HG03457 (cell line): ENCODE measurements at regions not wholly inside any gene's neighbourhood (a gene's known extent, or its start where the extent isn't known, plus 50 kb on each side); places are given as distances from the start of the nearest gene placed in this dataset.

Source experiments
- ATAC-seq: cut with Tn5 transposase; IDR thresholded peaks from one replicate; pipeline ENCODE4 v1.9.1; 2021; ENCODE audit warnings: moderate number of reproducible peaks; ENCODE audit not compliant: unreplicated experiment

DNA sequence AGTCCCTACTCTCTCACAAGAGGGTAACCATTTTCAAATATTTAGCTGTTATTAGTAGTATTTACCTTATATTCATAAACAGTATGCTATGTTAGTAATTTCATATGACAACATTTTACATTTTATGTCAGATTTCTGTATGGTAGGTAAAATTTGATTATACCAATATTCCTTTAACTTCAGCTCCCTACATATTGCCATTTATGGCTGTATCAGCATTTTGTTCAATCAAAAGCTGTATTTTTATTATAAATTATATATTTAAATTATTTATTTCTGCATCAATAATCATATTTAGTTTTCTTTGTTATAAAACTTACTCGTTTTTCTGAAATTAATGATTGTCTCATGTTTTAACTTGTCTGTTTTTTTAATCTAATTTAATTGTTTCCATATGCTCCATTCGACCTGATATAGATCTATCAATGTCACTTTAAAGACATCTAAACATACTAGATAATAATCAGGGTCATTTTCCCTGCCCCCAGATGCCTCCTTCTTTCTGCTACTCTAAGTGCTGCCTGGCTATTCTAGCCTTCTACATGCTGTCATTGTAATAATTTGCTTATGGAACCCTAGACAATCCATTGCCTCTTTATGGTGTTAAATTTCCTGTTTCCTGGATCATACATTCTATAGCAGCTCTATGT is 1976.7 kb upstream of the ADGRL3 start:
- ATAC-seq = no peak

DNA sequence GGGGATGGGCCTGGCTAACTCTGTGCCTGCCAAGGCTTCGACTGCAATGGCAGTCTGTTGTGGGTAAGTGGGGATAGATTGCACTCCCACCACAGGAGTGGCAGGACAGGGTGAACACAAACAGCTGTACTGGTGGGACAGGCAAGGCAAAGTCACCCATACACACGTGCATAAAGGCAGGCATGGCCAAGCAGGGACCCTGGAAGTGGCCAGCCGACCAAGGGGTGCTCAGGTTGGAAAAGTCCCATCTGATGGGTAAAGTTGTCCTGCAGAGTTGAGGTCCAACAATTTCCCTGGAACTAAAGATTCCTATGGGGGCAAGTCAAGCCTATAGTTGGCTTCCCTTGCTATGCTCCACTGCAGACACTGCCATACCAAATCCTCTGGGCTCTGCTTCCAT is 1961.9 kb upstream of the ADGRL3 start:
- ATAC-seq = no peak

DNA sequence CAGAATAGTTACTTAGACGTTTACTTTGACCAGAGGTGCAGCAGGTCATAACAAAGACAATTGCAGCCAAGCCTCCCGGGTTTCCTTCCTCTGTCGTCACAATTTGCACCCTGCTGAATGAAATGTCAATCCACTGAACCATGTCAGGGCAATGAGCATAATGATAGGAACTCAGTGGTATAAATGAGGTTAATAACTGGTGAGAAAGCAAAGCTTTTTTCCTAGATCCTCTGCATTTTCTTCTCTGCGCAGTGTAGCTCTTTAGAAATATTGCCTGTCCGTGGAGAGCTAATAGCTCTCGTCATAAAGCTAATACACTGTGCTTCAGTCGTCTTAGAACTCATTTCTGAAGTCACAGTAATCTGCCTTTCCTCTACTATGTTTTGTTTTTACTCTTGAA is 1960.1 kb upstream of the ADGRL3 start:
- ATAC-seq = no peak

DNA sequence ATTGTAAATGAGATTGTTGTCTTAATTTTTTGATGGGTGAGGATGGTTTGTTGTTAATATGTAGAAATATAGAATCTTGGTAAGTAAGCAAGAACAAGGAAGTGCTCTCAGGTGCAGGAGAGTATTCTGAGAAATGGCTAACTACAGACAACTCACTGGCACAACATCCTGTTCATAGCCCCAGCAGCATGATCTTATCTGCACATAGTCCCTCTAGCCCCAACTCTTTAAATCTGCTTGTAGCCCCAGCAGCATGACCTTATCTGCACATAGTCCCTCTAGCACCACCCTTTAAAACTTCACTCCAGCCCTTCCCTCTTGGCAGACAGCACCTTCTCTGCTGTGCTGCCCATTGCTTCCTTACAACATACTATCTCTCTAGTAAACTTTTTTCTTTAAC is 1957.1 kb upstream of the ADGRL3 start:
- no peak for ATAC-seq

DNA sequence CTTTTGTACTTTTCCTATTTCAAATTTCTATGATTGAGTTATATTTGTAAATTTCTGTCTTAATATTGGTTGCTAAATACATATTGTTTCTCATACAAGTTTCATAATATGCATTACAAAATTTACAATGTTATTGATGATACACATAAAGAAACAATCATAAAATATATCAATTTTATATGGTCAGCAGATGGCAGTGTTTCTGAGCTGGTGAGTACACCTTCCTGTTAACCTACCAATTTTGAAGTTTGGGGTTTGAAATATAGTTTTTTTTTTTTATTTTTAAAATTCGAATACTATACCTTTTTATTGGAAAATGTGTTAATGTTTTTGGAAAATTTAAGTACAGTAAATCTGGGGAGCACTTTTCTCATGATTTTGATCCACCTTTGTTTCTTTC is 1953.1 kb upstream of the ADGRL3 start:
- no peak for ATAC-seq

DNA sequence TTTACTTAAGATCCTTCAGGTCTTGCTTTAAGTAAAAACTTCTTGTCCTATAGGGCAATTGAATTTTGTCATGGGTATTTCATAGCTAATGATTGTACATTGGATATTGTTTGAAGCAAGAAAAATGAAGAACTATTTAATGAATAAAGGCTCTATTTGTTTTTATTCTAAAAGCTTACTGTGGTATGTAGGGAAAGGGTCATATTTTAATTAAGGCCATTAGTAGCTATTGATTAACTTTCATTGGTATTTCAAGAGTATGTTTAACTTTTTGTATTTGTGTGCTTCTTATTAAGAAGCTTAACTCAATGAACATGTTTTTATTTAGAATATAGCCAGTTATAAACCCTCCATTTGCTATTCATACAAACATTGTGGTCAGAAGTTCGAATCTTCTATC is 1951.8 kb upstream of the ADGRL3 start:
- no peak for ATAC-seq

DNA sequence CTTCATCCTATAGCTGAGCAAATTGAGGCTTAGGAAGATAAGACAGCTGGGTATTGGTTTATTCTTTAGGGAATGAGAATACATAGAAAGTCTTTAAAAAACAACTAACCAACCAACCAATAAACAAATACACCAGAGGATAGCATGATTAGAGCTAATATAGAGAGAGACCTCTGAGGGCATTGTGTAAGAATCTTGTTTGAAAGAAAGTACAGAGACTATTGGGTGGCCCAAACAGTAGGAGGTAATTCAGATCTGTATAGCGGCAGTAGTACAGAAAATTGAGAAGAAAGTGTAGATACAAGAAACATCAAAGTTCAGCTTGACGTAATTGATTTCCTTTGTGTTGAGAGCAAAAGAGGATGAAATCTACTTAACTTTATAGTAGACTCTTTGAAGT is 1951.0 kb upstream of the ADGRL3 start:
- ATAC-seq = no peak

DNA sequence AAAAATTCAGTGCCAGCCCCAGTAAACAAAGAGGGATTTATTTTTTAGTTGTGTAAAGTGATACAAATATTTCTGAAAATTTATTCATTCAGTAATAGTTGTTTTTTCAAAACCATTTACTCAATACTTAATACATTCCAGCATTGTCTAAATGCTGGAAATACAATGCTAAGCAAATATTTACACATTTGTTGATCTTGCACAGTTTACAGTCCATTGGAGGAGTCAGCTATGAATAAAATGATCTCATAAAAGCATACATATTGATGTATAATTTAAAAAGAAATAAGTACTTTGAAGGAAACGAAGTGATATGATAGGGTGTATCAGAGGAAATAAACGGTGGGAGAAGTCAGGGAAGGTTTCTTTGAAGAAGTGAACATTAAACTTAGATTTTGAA is 1942.1 kb upstream of the ADGRL3 start:
- no peak for ATAC-seq

DNA sequence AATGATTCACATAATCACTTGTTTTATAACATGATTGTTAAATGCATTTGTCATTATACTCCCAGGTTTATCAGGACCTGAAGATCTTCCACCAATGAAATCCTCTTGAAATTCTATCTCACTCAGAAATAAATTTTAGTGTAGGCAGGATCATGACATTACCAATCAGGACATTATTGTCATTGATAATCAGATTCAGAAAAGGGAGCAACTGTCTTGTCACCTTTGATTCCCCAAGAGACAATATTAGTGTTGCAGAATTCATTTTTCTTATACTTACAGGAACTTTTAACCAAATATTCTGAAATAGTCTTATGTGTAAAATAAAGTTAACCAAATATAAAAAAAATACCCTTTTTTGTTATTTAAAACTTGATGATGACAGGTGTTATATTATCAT is 1892.5 kb upstream of the ADGRL3 start:
- no peak for ATAC-seq

DNA sequence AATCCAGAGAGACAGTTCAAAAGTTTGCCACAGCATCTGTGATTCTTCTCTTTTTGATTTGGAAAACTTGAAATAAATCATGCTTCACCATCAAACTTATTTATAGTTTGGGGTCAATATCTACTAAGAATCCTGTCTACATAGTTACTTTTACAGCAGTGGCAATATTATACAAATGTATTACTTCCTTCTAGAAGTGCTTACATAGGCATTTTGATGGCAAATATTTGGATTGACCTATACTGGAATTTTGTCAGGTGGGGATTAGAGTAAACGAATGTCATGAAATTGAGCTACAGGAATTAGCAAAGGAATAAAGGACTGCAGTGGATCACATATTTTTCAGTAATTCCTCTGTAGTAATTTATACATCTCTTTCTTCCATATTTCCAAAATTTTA is 1885.5 kb upstream of the ADGRL3 start:
- no peak for ATAC-seq

DNA sequence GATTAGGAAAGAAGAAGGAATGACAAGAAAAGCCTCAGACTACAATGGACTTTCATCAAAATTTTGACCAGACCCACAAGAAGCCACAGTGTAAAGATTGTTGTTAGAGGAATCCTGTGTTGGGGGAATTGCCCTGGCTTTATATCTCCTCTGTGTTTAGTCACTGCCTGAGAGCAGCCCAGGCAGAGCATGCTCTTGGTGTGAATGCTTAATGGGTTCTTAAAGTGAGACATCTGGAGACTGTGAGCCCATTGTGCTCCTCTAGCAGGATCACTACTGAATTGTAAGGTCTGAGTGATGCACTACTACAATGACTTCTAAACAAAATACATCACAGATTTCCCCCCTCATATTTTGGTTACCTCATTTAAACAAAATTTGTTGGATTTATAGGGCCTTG is 1860.5 kb upstream of the ADGRL3 start:
- no peak for ATAC-seq

DNA sequence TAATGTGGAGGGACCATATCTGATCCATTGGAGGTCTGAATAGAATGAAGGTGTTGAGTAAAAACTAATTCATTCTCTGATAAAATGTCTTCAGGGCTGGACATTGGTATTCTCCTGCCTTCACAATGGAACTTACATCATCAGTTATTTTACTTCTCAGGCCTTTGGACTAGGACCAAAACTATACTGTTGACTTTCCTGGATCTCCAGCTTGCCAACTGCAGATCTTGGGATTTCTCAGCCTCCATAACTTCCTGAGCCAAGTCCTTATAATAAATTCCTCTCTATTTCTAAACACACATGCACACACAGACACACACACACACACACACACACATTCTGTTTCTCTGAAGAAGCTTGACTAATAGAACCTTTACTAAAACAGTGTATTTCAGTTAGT is 1858.6 kb upstream of the ADGRL3 start:
- no peak for ATAC-seq

DNA sequence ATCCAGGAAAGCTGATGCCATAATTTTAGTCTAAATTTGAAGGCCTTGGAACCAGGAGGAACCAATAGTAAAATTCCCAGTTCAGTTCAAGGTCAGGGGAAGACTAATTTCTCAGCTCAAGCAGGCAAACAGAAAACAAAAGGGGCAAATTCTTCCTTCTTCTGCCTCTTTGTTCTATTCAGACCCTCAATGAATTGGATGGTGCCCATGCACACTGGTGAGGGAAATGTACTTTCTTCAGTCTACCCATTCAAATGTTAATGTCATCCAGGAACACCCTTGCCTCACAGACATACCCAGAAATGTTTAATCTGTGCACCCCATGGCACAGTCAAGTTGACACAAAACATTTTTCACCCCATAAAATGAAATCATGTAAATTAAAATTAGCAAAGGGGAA is 1851.2 kb upstream of the ADGRL3 start:
- ATAC-seq = no peak

DNA sequence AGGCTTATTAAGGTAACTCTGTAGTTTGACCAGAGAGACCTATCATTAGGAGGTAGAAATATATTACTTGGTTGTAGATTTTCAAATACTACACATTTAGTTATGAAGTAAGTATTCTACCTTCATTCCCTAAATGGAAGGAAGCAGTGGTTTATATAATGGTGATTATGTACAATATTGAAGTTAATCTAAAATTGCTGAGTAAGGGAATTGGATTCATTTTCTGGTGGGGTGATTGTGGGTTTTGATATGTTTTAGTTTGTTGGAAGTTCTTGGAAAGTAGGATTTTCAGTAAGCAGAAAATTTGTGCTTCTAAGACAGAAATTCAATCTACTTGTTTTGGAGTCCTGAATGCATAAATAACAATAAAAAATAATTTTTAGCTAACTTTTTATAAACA is 1830.9 kb upstream of the ADGRL3 start:
- ATAC-seq = no peak

DNA sequence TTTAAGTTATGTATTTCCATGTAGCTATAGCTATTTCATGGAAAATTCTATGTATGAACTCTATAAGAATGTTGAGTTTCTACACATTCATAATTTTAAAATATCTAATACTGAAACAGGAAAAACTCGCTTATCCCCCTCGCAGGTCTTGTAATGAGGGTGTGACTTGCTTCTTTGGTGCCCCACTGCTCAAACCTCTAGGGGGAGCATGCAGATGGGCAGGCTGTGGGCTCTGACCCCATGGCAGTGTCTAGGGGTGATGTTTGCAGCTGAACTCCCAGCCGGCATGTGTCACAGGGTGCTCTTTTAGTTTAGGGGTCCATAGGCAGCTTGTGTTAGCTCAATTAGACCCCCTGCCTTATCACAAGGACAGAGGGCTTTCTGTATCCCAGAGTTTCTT is 1825.7 kb upstream of the ADGRL3 start:
- no peak for ATAC-seq

DNA sequence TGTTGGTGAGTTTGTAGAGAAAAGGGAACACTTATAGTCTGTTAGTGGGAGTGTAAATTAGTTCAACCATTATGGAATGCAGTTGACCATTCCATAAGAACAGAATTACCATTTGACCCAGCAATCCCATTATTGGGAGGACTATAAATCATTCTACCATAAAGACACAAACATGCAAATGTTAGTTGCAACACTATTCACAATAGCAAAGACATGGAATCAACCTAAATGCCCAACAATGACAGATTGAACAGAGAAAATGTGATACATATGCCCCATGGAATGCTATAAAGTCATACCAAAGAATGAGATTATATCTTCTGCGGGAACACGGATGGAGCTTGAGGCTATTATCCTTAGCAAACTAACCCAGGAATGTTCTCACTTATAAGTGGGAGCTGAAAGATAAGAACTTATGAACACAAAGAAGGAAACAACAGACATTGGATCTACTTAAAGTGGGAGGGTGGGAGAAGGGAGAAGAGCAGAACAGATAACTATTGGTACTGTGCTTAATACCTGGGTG is 1819.2 kb upstream of the ADGRL3 start:
- no peak for ATAC-seq

DNA sequence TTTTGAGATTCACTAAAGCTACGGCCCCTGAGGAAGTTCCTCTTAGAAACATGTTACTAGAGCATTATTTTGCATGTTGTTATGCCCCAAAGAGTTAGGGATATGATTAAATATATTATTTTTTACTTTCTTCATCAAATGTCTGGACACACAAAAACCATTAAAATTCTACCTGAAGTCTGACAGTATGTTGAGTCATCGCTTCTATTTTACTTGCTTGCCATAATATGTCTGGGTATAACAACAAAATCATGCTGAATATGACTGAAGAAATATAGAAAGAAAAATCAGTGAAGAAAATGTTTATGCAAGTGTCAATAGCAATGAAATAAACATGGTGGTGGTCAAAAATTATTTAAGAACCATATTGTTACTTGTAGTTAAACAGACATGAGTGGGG is 1818.5 kb upstream of the ADGRL3 start:
- no peak for ATAC-seq

DNA sequence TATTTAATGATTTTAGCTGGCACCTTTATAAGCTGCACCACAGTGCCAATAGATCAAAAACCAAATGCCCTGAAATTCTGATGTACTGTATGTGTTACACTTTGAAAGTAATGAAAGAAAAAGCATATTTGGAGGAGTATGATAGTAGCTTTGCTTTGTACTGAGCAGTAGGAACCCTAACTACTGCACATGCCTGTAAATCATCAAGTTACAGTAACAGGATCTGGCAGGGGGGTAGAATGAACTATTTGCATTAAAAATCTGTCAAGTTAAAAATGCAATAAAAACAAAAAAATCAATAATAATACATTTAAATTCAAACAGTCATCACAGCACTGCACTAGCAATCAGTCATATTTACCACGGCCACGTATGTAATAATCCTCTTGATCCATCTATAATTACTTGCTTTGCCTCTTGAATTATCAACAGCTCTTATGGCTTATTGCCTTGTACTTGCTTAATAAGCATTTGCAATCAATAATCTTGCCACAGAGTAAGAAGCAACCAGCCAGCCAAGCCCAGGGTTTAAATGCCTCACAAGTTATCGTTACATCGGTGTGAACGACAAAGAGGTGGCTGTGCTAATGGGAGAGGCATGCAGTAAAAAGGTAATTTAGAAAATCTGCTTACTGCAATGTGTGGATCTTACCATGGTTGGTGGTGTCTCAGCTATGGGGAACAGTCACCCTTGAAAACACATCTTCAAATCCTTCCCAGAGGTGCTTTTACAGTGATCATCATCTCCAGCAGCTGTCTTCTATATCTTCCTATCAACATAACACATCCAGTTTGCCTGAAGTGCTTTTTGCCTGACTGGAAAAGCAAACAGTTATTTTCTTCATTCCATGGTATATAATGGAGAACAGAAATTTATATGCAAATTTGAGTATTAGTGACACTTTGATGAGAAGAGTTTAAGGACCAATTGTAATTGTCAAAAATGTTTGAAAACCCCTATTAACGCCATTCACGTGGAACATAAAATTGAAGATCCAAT is 1812.1 kb upstream of the ADGRL3 start:
- no peak for ATAC-seq

DNA sequence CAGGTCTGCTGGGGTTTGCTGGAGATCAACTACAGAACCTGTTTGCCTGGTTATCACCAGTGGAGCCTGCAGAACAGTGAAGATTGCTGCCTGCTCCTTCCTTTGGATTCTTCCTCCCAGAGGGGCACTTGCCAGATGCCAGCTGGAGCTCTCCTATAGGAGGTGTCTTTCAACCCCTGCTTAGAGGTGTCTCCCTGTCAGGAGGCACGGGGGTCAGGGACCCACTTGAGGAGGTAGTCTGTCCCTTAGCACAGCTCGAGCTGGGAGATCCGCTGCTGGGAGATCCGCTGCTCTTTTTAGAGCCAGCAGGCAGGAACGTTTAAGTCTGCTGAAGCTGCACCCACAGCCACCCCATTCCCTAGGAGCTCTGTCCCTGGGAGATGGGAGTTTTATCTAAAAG is 1806.3 kb upstream of the ADGRL3 start:
- no peak for ATAC-seq

DNA sequence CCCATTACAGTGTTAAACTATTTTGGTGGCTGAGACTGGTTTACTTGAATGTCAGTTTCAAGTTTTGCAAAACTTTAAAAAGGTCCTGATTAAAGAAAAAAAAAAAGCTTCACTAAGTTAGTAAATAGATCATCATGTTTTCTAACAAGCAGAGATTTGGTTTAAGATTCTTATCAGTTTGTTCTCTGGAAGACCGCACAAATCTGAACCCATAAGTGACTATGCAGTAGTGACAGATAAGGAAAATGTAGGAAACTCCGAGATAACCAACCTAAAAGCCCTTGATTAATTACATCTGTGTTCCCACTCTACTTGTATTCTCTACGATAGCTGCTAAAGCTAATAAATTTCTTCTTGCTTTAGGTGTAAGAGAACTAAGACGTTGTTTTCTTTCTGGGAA is 1799.8 kb upstream of the ADGRL3 start:
- no peak for ATAC-seq

DNA sequence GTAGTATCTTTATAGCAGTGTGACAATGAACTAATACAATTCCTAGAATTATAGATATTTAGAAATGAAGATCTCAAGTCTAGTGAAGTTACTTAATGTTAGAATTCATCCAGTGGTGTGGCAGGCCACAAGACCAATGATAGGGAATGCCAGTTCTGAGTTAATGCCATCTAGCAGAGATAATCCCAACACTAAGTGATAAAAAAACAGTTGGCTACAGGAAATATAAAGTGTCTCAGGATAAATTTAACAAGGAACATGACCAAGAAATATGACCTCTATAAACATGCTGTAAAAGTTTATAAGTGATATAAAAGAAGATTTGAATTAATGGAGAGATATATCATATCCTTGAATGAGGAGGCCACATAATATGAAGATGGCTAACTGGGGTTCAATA is 1790.5 kb upstream of the ADGRL3 start:
- no peak for ATAC-seq

DNA sequence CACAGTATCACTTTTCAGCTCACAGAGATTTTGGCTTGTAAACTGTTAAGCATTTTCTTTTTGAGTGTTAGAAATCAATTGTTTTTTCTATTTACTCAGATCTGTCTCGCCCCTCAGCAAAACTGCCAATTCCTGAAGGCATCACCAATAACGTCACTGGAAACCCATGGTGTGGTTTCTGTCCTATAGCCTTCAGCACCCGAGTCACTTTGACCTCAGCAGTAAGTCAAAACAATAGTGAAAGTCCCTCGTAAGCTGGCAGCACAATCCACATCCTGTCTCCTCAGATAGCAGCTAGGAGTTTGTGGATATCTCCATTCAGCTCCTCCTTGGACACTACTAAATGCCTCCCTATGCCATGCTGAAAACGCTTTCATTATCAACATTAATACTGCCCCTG is 1787.4 kb upstream of the ADGRL3 start:
- ATAC-seq = no peak
